ENCODE measurements at regions not wholly inside any gene's neighbourhood (a gene's known extent, or its start where the extent isn't known, plus 50 kb on each side); places are given as distances from the start of the nearest gene placed in this dataset.

- Histone ChIP-seq H3K4me1 (ENCODE audit: control insufficient read depth in 1 of 2, insufficient read depth in 2 of 2, low read length in 2 of 2) (peaks cover 0 to 4% of the 10 kb centered on the region in 2 experiments; a peak in 1 of 4 replicates), H3K4me3 (replicated peaks in 1 of 2; ENCODE audit: low read depth in 1 of 2, low read length in 2 of 2) (no peak overlapping the region), H3K27ac (ENCODE audit: low read depth, low read length) (no peak overlapping the region), H3K27me3 (ENCODE audit: insufficient read depth, low read length) (no peaks in the 10 kb centered on the region), H3K9me2 (ENCODE audit: insufficient read depth) (no peaks in the 10 kb centered on the region), H3K36me3 (ENCODE audit: control insufficient read depth in 1 of 2, insufficient read depth in 2 of 2, low read length in 2 of 2) (no peaks in the 10 kb centered on the region), H3K79me2 (ENCODE audit: insufficient read depth, low read length) (no peaks in the 10 kb centered on the region), H4K20me1 (ENCODE audit: insufficient read depth) (no peaks in the 10 kb centered on the region), H2AFZ (ENCODE audit: low read depth, low read length, poor library complexity, severe bottlenecking) (no peak overlapping the region), H3K4me2 (ENCODE audit: low read length) (no peak overlapping the region), H3K9ac (ENCODE audit: low read length) (no peak overlapping the region), H3K9me3 (ENCODE audit: control insufficient read depth in 1 of 2, insufficient read depth in 1 of 2, low read depth in 1 of 2, low read length in 2 of 2) (no peaks in the 10 kb centered on the region)
- BruUV-seq (replicated peaks) = no TSS peak
- TF ChIP-seq CBX3 (IDR thresholded peaks at IDR 0.05; ENCODE audit: low read depth) (no peak), EZH2 (IDR thresholded peaks at IDR 0.05) (no peak), EGR1 (IDR thresholded peaks at IDR 0.05; ENCODE audit: low read depth) (no peak), SIN3A (IDR thresholded peaks at IDR 0.05; ENCODE audit: low read depth) (no peak), CTCF (IDR thresholded peaks at IDR 0.05 in 2 of 3, conservative IDR thresholded peaks at IDR 0.05 in 1 of 3; ENCODE audit: borderline replicate concordance in 1 of 3, insufficient read depth in 1 of 3, low read depth in 2 of 3, low read length in 2 of 3) (no peak), SRF (IDR thresholded peaks at IDR 0.05; ENCODE audit: low read depth) (no peak), EZH2phosphoT487 (IDR thresholded peaks at IDR 0.05; ENCODE audit: borderline replicate concordance) (no peak), RAD21 (IDR thresholded peaks at IDR 0.05; ENCODE audit: low read depth) (no peak), POLR2AphosphoS5 (IDR thresholded peaks at IDR 0.05; ENCODE audit: low read depth, low read length) (no peak), SP1 (IDR thresholded peaks at IDR 0.05; ENCODE audit: low read depth) (no peak)
- ATAC-seq = no peak
- ChIA-PET RAD21 (ENCODE audit: low non-redundant PET in 1 of 2, low total read pairs in 2 of 2, uncharacterized antibody in 2 of 2, unreplicated experiment in 2 of 2) (no interaction called here), POLR2A (no interaction called here), CTCF (no interaction called here)
- no peak for DNase-seq (ENCODE audit: low read depth, low spot score)
- intact Hi-C loops (cut with micrococcal nuclease) = no loop called here
Observed at GRCh38 chr2:196504788-196505187, 134.7 kb upstream of the CCDC150 start.

- no peaks in the 10 kb centered on the region for H4K20me1 ChIP-seq (ENCODE audit: insufficient read depth)
- H3K27ac ChIP-seq (ENCODE audit: low read depth, low read length) = no peak overlapping the region
- no peaks in the 10 kb centered on the region for H3K9me2 ChIP-seq (ENCODE audit: insufficient read depth)
- ATAC-seq = no peak
- no peaks in the 10 kb centered on the region for H3K27me3 ChIP-seq (ENCODE audit: insufficient read depth, low read length)
- H3K9me3 ChIP-seq (ENCODE audit: control insufficient read depth in 1 of 2, insufficient read depth in 1 of 2, low read depth in 1 of 2, low read length in 2 of 2) = no peaks in the 10 kb centered on the region
- H3K79me2 ChIP-seq (ENCODE audit: insufficient read depth, low read length) = no peaks in the 10 kb centered on the region
- intact Hi-C loops (cut with micrococcal nuclease) = no loop called here
- no peaks in the 10 kb centered on the region for H3K36me3 ChIP-seq (ENCODE audit: control insufficient read depth in 1 of 2, insufficient read depth in 2 of 2, low read length in 2 of 2)
- no peak overlapping the region for H3K9ac ChIP-seq (ENCODE audit: low read length)
- no peak for DNase-seq (ENCODE audit: low read depth, low spot score)
- H3K4me2 ChIP-seq (ENCODE audit: low read length) = no peak overlapping the region
- H3K4me1 ChIP-seq (ENCODE audit: control insufficient read depth in 1 of 2, insufficient read depth in 2 of 2, low read length in 2 of 2) = no peaks in the 10 kb centered on the region
- no peak overlapping the region for H2AFZ ChIP-seq (ENCODE audit: low read depth, low read length, poor library complexity, severe bottlenecking)
- ChIA-PET POLR2A (no interaction called here), RAD21 (ENCODE audit: low non-redundant PET in 1 of 2, low total read pairs in 2 of 2, uncharacterized antibody in 2 of 2, unreplicated experiment in 2 of 2) (no interaction called here), CTCF (no interaction called here)
- H3K4me3 ChIP-seq (replicated peaks in 1 of 2; ENCODE audit: low read depth in 1 of 2, low read length in 2 of 2) = no peak overlapping the region
- no TSS peak for BruUV-seq (replicated peaks)
- TF ChIP-seq ZNF274 (IDR thresholded peaks at IDR 0.05; ENCODE audit: low read depth, low read length) (no peak), ATF3 (IDR thresholded peaks at IDR 0.05) (no peak), SP1 (IDR thresholded peaks at IDR 0.05; ENCODE audit: low read depth) (no peak), ZFX (IDR thresholded peaks at IDR 0.05) (no peak), ELF1 (IDR thresholded peaks at IDR 0.05; ENCODE audit: borderline replicate concordance, low read depth) (no peak), EZH2 (IDR thresholded peaks at IDR 0.05) (no peak), CEBPB (IDR thresholded peaks at IDR 0.05; ENCODE audit: low read depth) (no peak), EGR1 (IDR thresholded peaks at IDR 0.05; ENCODE audit: low read depth) (no peak), SIN3A (IDR thresholded peaks at IDR 0.05; ENCODE audit: low read depth) (no peak), TCF7L2 (IDR thresholded peaks at IDR 0.05; ENCODE audit: borderline replicate concordance, extremely low read depth, insufficient read depth, insufficient read length) (no peak), SRF (IDR thresholded peaks at IDR 0.05; ENCODE audit: low read depth) (no peak), YY1 (IDR thresholded peaks at IDR 0.05; ENCODE audit: extremely low read depth, insufficient replicate concordance, low read depth, low read length) (no peak), POLR2A (IDR thresholded peaks at IDR 0.05; ENCODE audit: borderline replicate concordance, extremely low read depth, insufficient read depth, insufficient read length) (no peak), RAD21 (IDR thresholded peaks at IDR 0.05; ENCODE audit: low read depth) (no peak), CTCF (IDR thresholded peaks at IDR 0.05 in 2 of 3, conservative IDR thresholded peaks at IDR 0.05 in 1 of 3; ENCODE audit: borderline replicate concordance in 1 of 3, insufficient read depth in 1 of 3, low read depth in 2 of 3, low read length in 2 of 3) (no peak), CBX3 (IDR thresholded peaks at IDR 0.05; ENCODE audit: low read depth) (no peak)
Observed at GRCh38 chr2:196510246-196510645, 129.3 kb upstream of the CCDC150 start.

Data from HCT116 (cell line).